ENCODE measurements at regions not wholly inside any gene's neighbourhood (a gene's known extent, or its start where the extent isn't known, plus 50 kb on each side); places are given as distances from the start of the nearest gene placed in this dataset.
"Not testable (repeated sequence)": the region's sequence is repeated elsewhere in the genome, so short reads cannot be mapped to it uniquely, and the experiment has no call there.

DNA sequence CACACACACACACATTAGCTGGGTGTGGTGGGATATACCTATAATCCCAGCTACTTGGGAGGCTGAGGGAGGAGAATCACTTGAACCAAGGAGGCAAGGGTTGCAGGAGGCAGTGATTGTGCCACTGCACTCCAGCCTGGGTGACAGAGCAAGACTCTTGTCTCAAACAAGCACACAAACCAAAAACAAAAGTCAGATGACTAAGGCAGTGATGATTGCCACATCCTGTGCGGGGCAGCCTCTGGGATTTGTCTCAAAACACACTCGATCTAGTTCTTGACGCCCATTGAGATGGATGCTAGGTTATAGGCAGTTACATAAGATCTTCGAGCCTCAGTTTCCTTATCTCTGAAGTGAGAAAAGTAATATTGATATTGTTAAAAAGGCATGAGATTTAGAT is 57.8 kb upstream of the NBPF8 start:
- DNase-seq: peak; percentile 39

DNA sequence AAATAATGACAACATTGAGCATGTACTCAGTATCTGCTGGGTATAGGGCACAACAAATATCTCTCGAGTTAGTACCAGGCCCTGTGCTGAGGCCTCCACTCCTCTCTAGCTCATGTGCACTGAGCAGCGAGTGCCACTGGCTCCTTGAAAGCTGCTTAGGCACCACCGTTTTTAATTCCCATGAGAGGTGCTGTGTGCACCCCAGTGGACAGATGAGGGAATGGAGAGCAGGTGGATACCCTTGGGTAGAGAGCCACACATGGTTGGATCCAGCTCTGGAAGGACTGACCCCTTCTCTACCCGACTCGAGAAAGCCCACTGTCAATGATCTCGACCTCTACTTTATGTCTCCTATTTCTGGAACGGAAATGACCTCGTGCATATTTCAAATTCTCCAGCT is 58.7 kb upstream of the NBPF8 start:
- not testable (repeated sequence) for DNase-seq

DNA sequence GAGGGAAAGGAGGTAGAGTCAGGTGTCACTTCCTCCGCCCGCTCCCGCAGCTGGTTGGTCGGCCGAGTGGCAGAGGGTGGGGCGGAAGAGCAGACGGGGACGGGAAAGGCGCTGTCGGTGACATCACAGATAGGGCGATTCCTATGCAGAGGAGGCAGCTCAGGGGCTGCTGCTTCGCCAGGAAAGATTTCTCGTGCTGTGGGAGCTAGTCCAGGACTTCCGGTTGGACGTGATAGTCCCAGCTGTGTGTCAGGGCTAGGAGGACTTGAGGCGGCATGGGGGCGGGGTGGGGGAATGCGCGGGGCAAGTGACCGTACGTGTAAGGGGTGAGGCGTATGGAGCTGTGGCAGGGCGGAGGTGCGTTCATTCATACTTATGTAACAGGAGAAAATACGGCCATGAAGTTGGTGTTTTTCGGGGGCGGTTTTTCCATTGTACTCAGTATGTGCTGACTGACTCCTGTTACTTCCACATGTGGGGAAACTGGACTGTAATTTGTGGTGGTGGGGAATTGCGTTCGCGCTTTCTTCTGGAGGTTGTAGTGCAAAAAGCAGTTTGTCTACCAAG is 60.1 kb upstream of the NBPF8 start:
- peak; percentile 65 for DNase-seq

DNA sequence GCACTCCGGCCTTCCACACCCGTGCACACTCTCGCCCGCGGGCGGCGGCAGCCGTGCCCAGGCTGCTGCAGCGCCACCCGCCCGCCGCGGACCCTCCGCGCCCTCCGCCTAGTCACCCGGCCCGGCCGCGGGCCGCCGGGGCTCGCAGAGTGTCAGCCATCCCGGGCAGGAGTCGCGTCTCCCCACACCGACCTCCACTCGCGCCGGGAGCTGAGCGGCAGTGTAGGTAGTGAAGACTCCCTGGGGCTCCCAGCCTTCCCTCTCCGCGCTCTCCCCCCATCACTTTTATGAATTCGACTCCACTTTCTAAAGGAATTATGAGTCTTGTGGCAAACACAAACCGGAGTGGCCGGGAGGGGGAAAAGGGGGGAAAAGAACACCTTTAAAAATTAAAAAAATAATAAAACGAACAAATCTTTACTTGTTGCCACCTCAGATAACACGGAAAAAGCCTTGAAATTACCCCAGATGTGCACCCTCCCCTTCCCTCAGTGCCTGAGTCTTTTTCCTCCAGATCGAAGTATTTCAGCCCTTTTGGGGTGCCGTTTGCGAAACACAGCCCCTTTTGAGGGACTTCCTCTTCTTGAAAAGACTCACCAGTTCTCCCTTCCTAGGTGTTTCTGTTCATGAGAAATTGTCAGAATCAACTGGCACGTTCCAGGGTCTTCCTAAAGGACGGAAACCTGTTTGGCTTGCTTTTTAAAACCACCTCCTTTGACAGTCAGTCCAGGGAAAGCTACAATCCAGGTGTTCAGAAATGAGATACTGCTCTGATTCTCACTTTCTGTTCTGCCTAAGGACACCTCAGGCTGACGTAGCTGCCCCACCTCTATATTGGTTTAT is 72.4 kb upstream of the NBPF8 start:
- DNase-seq: not testable (repeated sequence)

- DNase-seq: peak; percentile 10
Measured at GRCh38 chr1:120341756-120342155, 73.1 kb upstream of the NBPF8 start.

DNA sequence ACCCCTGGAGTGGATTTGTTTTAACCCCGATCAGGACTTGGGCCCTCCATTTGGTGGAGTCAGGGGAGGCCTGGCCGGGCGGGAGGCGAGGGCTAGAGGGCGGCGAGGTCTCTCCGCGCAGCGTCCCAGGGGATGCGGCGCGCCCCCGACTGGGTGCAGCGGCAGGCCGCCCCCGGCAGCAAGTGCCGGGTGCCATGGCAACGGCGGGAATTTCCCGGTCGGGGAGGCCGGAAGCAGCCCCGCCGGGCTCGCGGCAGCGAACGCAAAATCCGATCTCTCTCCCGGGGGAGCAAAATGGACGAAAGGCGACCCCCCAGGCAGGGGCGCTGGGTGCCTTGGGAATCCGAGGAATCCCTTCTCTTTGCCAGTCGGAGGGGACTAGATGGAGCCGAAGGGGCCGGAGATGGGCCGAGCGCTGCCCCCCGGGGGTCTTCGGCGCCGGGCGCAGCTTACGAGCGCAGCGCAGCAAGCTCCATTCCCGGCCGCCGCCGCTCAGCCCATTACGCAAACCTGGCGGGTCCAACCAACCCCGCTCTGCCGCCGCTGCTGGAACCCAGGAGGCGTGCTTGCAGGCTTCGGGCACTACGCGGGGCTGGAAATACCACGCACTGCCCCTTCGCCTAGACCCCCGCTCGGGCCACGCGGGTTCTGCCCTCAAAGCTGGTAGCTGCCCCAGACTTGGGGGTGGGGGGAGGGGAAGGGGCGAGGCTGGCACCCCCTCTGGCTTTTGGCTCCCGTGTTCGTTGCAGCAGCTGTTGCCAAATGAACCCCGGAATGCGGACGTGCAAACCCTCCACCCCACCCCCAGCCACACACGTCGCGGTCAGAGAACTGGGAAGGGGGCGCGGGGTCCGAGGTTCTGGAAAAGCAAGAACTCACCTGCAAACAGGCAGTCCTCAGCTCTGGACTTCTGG is 73.7 kb upstream of the NBPF8 start:
- DNase-seq: peak; percentile 0

GRCh38 chr1:120315738-120316137 is 99.1 kb upstream of the NBPF8 start:
- not testable (repeated sequence) for DNase-seq

GRCh38 chr1:120311930-120312329 is 102.9 kb upstream of the NBPF8 start:
- DNase-seq: not testable (repeated sequence)

DNA sequence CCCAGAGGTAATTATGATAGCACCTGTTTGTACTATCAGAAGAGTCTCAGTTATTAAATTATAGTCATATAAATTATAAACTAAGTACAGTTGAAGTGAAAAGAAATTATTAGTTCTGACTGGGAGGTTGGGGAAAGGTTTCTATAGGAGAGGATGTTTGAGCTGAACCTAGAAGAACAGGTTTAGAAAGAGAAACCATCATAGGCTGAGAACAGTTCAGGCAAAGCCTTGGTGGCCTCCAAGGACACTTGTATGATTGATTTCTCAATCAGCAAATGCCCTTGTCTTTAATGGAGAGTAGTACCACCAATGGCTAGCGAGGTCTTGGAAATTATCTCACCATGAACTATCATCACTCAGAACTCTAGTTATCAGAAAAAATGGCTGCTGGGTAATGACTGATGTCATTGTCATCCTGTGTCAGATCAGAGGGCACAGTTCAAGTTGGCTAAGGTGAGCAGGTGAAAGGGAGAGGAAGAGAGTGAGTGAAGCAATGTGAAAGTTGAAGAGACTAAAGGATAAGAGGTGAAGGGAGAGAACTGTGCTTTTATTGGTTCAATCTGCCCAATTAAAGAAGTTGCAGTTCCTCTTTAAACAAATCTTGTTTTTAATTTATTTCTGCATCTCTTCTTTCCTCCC is 105.8 kb upstream of the NBPF8 start:
- not testable (repeated sequence) for DNase-seq

GRCh38 chr1:120305046-120305445 is 109.8 kb upstream of the NBPF8 start:
- not testable (repeated sequence) for DNase-seq

DNA sequence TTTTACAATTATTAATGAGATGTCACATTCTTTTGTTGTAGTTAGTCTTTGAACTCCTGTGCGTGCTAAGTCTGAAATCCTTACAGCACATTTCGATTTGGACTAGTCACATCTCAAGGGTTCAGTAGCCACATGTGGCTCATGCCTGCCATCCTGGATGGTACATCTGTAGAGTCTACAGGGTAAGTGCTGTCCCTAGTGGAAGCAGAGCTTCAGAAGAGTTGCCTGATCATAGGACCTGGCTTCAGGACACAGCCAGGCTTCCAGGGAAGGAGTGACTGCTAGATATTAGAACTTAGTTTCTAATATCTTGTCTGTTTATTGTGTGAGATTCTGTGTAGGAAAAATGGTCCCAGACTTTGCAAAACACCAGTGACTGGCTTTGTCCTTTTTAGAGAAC is 110.5 kb upstream of the NBPF8 start:
- DNase-seq: not testable (repeated sequence)

GRCh38 chr1:120299433-120300057 is 115.3 kb upstream of the NBPF8 start:
- DNase-seq: not testable (repeated sequence)

DNA sequence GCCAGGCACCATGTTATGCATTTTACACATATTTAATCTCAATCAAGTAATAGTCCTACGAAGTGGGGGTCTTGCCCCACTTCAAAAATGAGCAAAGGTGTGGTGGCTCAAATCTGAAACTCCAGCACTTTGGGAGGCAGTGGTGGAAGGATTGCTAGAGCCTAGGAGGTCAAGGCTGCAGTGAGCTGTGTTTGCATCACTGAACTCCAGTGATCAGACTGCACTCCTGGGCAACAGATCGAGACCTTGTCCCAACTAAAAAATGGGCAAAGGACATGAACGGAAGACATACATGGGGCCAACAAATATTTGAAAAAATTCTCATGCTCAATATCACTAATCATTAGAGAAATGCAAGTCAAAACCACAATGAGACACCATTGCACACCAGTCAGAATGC is 116.3 kb upstream of the NBPF8 start:
- not testable (repeated sequence) for DNase-seq

- DNase-seq: not testable (repeated sequence)
Measured at GRCh38 chr1:120297345-120297953, 117.4 kb upstream of the NBPF8 start.

- not testable (repeated sequence) for DNase-seq
Measured at GRCh38 chr1:120290105-120290504, 113.8 kb upstream of the SEC22B start.

GRCh38 chr1:120289601-120290074 is 113.3 kb upstream of the SEC22B start:
- DNase-seq: not testable (repeated sequence)

- not testable (repeated sequence) for DNase-seq
Measured at GRCh38 chr1:120288814-120289600, 112.7 kb upstream of the SEC22B start.

DNA sequence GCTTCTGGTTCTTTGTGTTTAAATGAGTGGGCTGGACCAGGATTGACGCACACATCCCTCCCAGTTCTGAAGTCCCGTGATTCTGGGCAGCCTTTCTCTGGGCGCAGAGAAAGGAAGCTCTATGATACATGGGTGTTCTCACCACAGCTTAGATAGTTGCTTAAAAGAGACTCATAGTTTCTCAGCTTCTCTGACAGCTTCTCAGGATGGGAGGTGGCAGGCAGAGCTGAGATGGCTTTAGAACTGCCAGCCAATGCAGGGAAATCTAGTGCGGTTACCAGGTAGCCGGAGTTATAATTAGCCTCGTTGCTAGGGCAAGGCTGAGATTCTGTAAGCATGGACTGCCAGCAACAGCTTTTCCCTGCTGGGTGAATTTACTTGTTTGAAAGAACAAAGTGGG is 111.8 kb upstream of the SEC22B start:
- not testable (repeated sequence) for DNase-seq

DNA sequence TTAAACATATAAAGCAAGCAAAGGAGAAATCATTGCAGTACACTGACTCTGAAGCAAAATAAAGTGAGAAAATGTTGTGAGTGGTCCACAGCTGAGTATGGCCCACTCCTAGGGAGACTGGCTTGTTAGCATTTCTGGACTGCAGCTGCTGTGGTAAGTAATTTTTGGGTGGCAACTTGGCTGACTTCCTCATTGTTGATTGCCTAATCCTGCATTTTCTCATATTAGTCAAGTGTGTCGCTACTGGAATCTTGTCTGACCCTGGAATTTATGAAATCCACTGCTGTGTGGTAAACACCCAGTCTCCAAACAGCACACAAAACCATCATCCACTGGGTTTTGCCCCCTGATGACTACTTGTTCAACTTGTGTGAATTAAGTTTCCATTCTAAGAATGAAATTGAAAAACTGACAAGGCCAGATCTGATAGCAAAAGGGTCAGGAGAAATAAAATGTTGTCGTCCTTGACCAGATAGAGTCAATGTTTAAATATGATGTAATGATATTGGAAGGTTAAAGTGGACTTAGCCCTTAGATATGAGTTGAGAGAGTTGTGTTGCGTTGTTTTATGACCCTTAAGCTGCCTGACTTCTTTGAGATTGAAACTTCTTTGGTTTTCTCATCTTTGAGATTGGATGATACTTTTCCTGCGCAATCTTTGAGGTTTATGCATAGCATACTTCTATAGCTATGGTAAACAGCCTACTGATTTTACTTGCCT is 106.6 kb upstream of the SEC22B start:
- DNase-seq: not testable (repeated sequence)

GRCh38 chr1:120278259-120278610 is 101.9 kb upstream of the SEC22B start:
- not testable (repeated sequence) for DNase-seq

Data from fibroblast of skin of right biceps (primary cell).